H9 (cell line): ENCODE measurements at regions not wholly inside any gene's neighbourhood (a gene's known extent, or its start where the extent isn't known, plus 50 kb on each side); places are given as distances from the start of the nearest gene placed in this dataset.

Experiments used
- DNase-seq: peaks from one replicate; pipeline ENCODE4 v3.0.0-alpha.2; 2017
- H2AFZ ChIP-seq: one replicate; pipeline ENCODE4 v1.6.1; 2013; ENCODE audit warnings: mild to moderate bottlenecking, low read length, control low read depth, moderate library complexity
- H2AK5ac ChIP-seq: 2 replicates; pipeline ENCODE4 v1.6.1; 2013; ENCODE audit warnings: low read length, control low read depth, mixed read lengths; ENCODE audit not compliant: insufficient read length
- H2BK120ac ChIP-seq: one replicate; pipeline ENCODE4 v1.6.1; 2013; ENCODE audit warnings: low read depth, mild to moderate bottlenecking, low read length, control low read depth, inconsistent platforms; ENCODE audit not compliant: poor library complexity, severe bottlenecking
- H2BK12ac ChIP-seq: 2 replicates; pipeline ENCODE4 v1.6.1; 2013; ENCODE audit warnings: low read length, control low read depth, mixed read lengths, low read depth; ENCODE audit not compliant: insufficient read length
- H2BK15ac ChIP-seq: 2 replicates; pipeline ENCODE4 v1.6.1; 2013; ENCODE audit warnings: low read depth, low read length, control low read depth
- H2BK20ac ChIP-seq: one replicate; pipeline ENCODE4 v1.6.1; 2013; ENCODE audit warnings: low read depth, mild to moderate bottlenecking, low read length, control low read depth, inconsistent platforms; ENCODE audit not compliant: poor library complexity, severe bottlenecking
- H2BK5ac ChIP-seq: 2 replicates; pipeline ENCODE4 v1.6.1; 2013; ENCODE audit warnings: low read length, control low read depth, mixed read lengths; ENCODE audit not compliant: insufficient read length
- H3K14ac ChIP-seq: 2 replicates; pipeline ENCODE4 v1.6.1; 2013; ENCODE audit warnings: low read length, control low read depth; ENCODE audit not compliant: insufficient read depth
- H3K18ac ChIP-seq: 2 replicates; pipeline ENCODE4 v1.6.1; 2013; ENCODE audit warnings: low read depth, mild to moderate bottlenecking, mixed read lengths, low read length, control low read depth; ENCODE audit not compliant: insufficient read length
- H3K23ac ChIP-seq: 2 replicates; pipeline ENCODE4 v1.6.1; 2013; ENCODE audit warnings: low read length, control low read depth, mixed read lengths, low read depth; ENCODE audit not compliant: insufficient read length
- H3K23me2 ChIP-seq: 2 replicates; pipeline ENCODE4 v1.6.1; 2013; ENCODE audit warnings: low read depth, mild to moderate bottlenecking, mixed read lengths, low read length, control low read depth; ENCODE audit not compliant: insufficient read length, poor library complexity, severe bottlenecking
- H3K27ac ChIP-seq: 2 replicates; pipeline ENCODE4 v1.5.1; 2013; ENCODE audit warnings: low read length, control low read depth, mixed read lengths, low read depth; ENCODE audit not compliant: insufficient read length
- H3K27me3 ChIP-seq: 2 replicates; pipeline ENCODE4 v1.6.1; 2013; ENCODE audit warnings: low read length, control low read depth, inconsistent platforms; ENCODE audit not compliant: insufficient read depth
- H3K4ac ChIP-seq: 2 replicates; pipeline ENCODE4 v1.6.1; 2013; ENCODE audit warnings: low read depth, mild to moderate bottlenecking, control low read depth, inconsistent platforms, low read length, moderate library complexity
- H3K4me1 ChIP-seq: 2 replicates; pipeline ENCODE4 v1.6.1; 2013; ENCODE audit warnings: low read length, control low read depth, inconsistent platforms; ENCODE audit not compliant: insufficient read depth
- H3K4me2 ChIP-seq: 2 replicates; pipeline ENCODE4 v1.6.1; 2013; ENCODE audit warnings: low read length, control low read depth, mixed read lengths; ENCODE audit not compliant: insufficient read length, insufficient read depth
- H3K56ac ChIP-seq: 2 replicates; pipeline ENCODE4 v1.6.1; 2013; ENCODE audit warnings: low read depth, mild to moderate bottlenecking, mixed read lengths, low read length, control low read depth; ENCODE audit not compliant: insufficient read length
- H3K79me1 ChIP-seq: 2 replicates; pipeline ENCODE4 v1.6.1; 2013; ENCODE audit warnings: low read depth, mild to moderate bottlenecking, moderate library complexity, low read length, control low read depth, inconsistent platforms; ENCODE audit not compliant: insufficient read depth, poor library complexity, severe bottlenecking
- H3K79me2 ChIP-seq: 2 replicates; pipeline ENCODE4 v1.6.1; 2013; ENCODE audit warnings: low read length, control low read depth, inconsistent platforms; ENCODE audit not compliant: insufficient read depth
- H3K9ac ChIP-seq: 2 replicates; pipeline ENCODE4 v1.6.1; 2013; ENCODE audit warnings: low read length, control low read depth, mixed read lengths; ENCODE audit not compliant: insufficient read length; ENCODE audit errors: extremely low read depth
- H3K9me3 ChIP-seq: one replicate; pipeline ENCODE4 v1.6.1; 2013; ENCODE audit warnings: low read depth, low read length, inconsistent platforms; ENCODE audit not compliant: control insufficient read depth
- H3T11ph ChIP-seq: one replicate; pipeline ENCODE4 v1.6.1; 2013; ENCODE audit warnings: mild to moderate bottlenecking, low read length, control low read depth, inconsistent platforms
- H4K20me1 ChIP-seq: one replicate; pipeline ENCODE4 v1.6.1; 2013; ENCODE audit not compliant: control insufficient read depth, insufficient read length, insufficient read depth
- H4K5ac ChIP-seq: 2 replicates; pipeline ENCODE4 v1.6.1; 2013; ENCODE audit warnings: low read depth, mild to moderate bottlenecking, mixed read lengths, low read length, control low read depth; ENCODE audit not compliant: insufficient read length
- H4K8ac ChIP-seq: replicated peaks from 2 replicates; pipeline ENCODE4 v1.6.1; 2013; ENCODE audit warnings: low read length, control low read depth, mixed read lengths, low read depth; ENCODE audit not compliant: insufficient read length
- H4K91ac ChIP-seq: 2 replicates; pipeline ENCODE4 v1.6.1; 2013; ENCODE audit warnings: low read depth, mild to moderate bottlenecking, moderate library complexity, mixed read lengths, low read length, control low read depth; ENCODE audit not compliant: insufficient read length
- H3K27ac Mint-ChIP-seq, 3 experiments: 2 replicates in 2 of 3; 3 replicates in 1 of 3; pipeline ENCODE4 v1.8.0; 2020 to 2021; ENCODE audit warnings: mixed read lengths in 3 of 3, mild to moderate bottlenecking in 1 of 3, moderate library complexity in 1 of 3
- H3K27me3 Mint-ChIP-seq: 2 replicates; pipeline ENCODE4 v1.8.0; 2021; ENCODE audit warnings: low read depth, mild to moderate bottlenecking, moderate library complexity, mixed read lengths
- H3K36me3 Mint-ChIP-seq, 3 experiments: 2 replicates in 2 of 3; 3 replicates in 1 of 3; pipeline ENCODE4 v1.8.0; 2020 to 2021; ENCODE audit warnings: low read depth in 3 of 3, mixed read lengths in 3 of 3; ENCODE audit not compliant: insufficient read depth in 1 of 3
- H3K4me1 Mint-ChIP-seq, 2 experiments: 2 replicates each; pipeline ENCODE4 v1.8.0; 2020; ENCODE audit warnings: mixed read lengths in 2 of 2
- H3K4me3 Mint-ChIP-seq, 2 experiments: 2 replicates in 1 of 2; 3 replicates in 1 of 2; pipeline ENCODE4 v1.8.0; 2020 to 2021; ENCODE audit warnings: mild to moderate bottlenecking in 2 of 2, mixed read lengths in 2 of 2, moderate library complexity in 1 of 2
- H3K9me3 Mint-ChIP-seq, 2 experiments: 2 replicates in 1 of 2; 3 replicates in 1 of 2; pipeline ENCODE4 v1.8.0; 2020; ENCODE audit warnings: mild to moderate bottlenecking in 2 of 2, mixed read lengths in 2 of 2, moderate library complexity in 1 of 2
- TF ChIP-seq, protein P1 (sequence below): fragments of 200-600 bp; sonication (generic); conservative IDR thresholded peaks from 3 replicates; pipeline ENCODE4 v1.8.0; 2021; ENCODE audit warnings: antibody characterized with exemption, mild to moderate bottlenecking

- H2BK15ac ChIP-seq = no peak overlapping the region
- H3K56ac ChIP-seq = no peak overlapping the region
- H3T11ph ChIP-seq = no peak overlapping the region
- H3K79me1 ChIP-seq = no peaks in the 10 kb centered on the region
- no peaks in the 10 kb centered on the region for H3K79me2 ChIP-seq
- no peaks in the 10 kb centered on the region for H3K27me3 Mint-ChIP-seq
- H3K27ac Mint-ChIP-seq = no peak overlapping the region
- no peak overlapping the region for H2AFZ ChIP-seq
- no peak overlapping the region for H3K14ac ChIP-seq
- no peak overlapping the region for H2BK5ac ChIP-seq
- H4K20me1 ChIP-seq = no peaks in the 10 kb centered on the region
- H3K4me1 ChIP-seq = no peaks in the 10 kb centered on the region
- no peak overlapping the region for H3K4me3 Mint-ChIP-seq
- no peak overlapping the region for H2BK120ac ChIP-seq
- DNase-seq = no peak
- no peak overlapping the region for H3K4ac ChIP-seq
- no peak overlapping the region for H4K91ac ChIP-seq
- H3K4me2 ChIP-seq = no peak overlapping the region
- no peak overlapping the region for H3K27ac ChIP-seq
- no peak overlapping the region for H3K23ac ChIP-seq
- H3K9me3 Mint-ChIP-seq = peaks cover 2 to 5% of the 10 kb centered on the region in 2 experiments; a peak in 4 of 5 replicates
- H4K5ac ChIP-seq = no peak overlapping the region
- H2BK12ac ChIP-seq = no peak overlapping the region
- H4K8ac ChIP-seq = no peak overlapping the region
- H3K36me3 Mint-ChIP-seq = no peaks in the 10 kb centered on the region; a peak in 1 of 7 replicates
- no peaks in the 10 kb centered on the region for H3K23me2 ChIP-seq
- H2BK20ac ChIP-seq = no peak overlapping the region
- H3K9me3 ChIP-seq = no peaks in the 10 kb centered on the region
- H3K18ac ChIP-seq = no peak overlapping the region
- no peak overlapping the region for H3K9ac ChIP-seq
- TF ChIP-seq, protein P1, sequence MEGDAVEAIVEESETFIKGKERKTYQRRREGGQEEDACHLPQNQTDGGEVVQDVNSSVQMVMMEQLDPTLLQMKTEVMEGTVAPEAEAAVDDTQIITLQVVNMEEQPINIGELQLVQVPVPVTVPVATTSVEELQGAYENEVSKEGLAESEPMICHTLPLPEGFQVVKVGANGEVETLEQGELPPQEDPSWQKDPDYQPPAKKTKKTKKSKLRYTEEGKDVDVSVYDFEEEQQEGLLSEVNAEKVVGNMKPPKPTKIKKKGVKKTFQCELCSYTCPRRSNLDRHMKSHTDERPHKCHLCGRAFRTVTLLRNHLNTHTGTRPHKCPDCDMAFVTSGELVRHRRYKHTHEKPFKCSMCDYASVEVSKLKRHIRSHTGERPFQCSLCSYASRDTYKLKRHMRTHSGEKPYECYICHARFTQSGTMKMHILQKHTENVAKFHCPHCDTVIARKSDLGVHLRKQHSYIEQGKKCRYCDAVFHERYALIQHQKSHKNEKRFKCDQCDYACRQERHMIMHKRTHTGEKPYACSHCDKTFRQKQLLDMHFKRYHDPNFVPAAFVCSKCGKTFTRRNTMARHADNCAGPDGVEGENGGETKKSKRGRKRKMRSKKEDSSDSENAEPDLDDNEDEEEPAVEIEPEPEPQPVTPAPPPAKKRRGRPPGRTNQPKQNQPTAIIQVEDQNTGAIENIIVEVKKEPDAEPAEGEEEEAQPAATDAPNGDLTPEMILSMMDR = no peak
- H2AK5ac ChIP-seq = no peak overlapping the region
- no peaks in the 10 kb centered on the region for H3K27me3 ChIP-seq
- peaks cover 3 to 7% of the 10 kb centered on the region in 2 experiments; a peak in 3 of 4 replicates for H3K4me1 Mint-ChIP-seq
Measured at GRCh38 chr13:89902223-89902622, 1445.3 kb upstream of the MIR17HG start.
